Right renal cortex interstitium (tissue), 3 donors: ENCODE measurements at regions not wholly inside any gene's neighbourhood (a gene's known extent, or its start where the extent isn't known, plus 50 kb on each side); places are given as distances from the start of the nearest gene placed in this dataset.

Source experiments
- DNase-seq, 3 donors: peaks; one replicate each; pipeline ENCODE4 v3.0.0-alpha.2; 2013; ENCODE audit warnings: low read depth in 3 of 3, low spot score in 2 of 3

GRCh38 chr5:136811551-136811950 lies 446.2 kb upstream of the TRPC7 start:
- no peak for DNase-seq

- no peak for DNase-seq
Measured at GRCh38 chr5:136811086-136811485, 445.7 kb upstream of the TRPC7 start.

GRCh38 chr5:136810261-136810801 lies 445.0 kb upstream of the TRPC7 start:
- DNase-seq, result no peak

GRCh38 chr5:136809382-136809781 lies 444.0 kb upstream of the TRPC7 start:
- DNase-seq, result no peak

- no peak for DNase-seq
Measured at GRCh38 chr5:136808756-136809155, 443.4 kb upstream of the TRPC7 start.

GRCh38 chr5:136805466-136805865 lies 440.1 kb upstream of the TRPC7 start:
- no peak for DNase-seq

- DNase-seq, result peak in 1 of 3 donors; percentile 2
Measured at GRCh38 chr5:136802383-136802782, 437.0 kb upstream of the TRPC7 start.

GRCh38 chr5:136799806-136800372 lies 434.5 kb upstream of the TRPC7 start:
- no peak for DNase-seq

- no peak for DNase-seq
Measured at GRCh38 chr5:136793300-136793699, 428.0 kb upstream of the TRPC7 start.

- no peak for DNase-seq
Measured at GRCh38 chr5:136781464-136781863, 416.1 kb upstream of the TRPC7 start.

- no peak for DNase-seq
Measured at GRCh38 chr5:136780518-136780917, 415.2 kb upstream of the TRPC7 start.

GRCh38 chr5:136776022-136776927 lies 410.9 kb upstream of the TRPC7 start:
- DNase-seq, result no peak

GRCh38 chr5:136772491-136772890 lies 407.1 kb upstream of the TRPC7 start:
- no peak for DNase-seq

GRCh38 chr5:136769900-136770684 lies 404.7 kb upstream of the TRPC7 start:
- peak; percentile 53 to 62 (median 61) for DNase-seq

- no peak for DNase-seq
Measured at GRCh38 chr5:136769093-136769492, 403.7 kb upstream of the TRPC7 start.

- no peak for DNase-seq
Measured at GRCh38 chr5:136768457-136768856, 403.1 kb upstream of the TRPC7 start.

- no peak for DNase-seq
Measured at GRCh38 chr5:136766456-136766855, 401.1 kb upstream of the TRPC7 start.

- DNase-seq, result no peak
Measured at GRCh38 chr5:136764601-136765000, 399.3 kb upstream of the TRPC7 start.

- DNase-seq, result no peak
Measured at GRCh38 chr5:136763548-136763947, 398.2 kb upstream of the TRPC7 start.

- no peak for DNase-seq
Measured at GRCh38 chr5:136754216-136754615, 388.9 kb upstream of the TRPC7 start.

GRCh38 chr5:136750224-136750862 lies 385.0 kb upstream of the TRPC7 start:
- no peak for DNase-seq
